Posterior vena cava (tissue), 2 donors: ENCODE measurements at regions not wholly inside any gene's neighbourhood (a gene's known extent, or its start where the extent isn't known, plus 50 kb on each side); places are given as distances from the start of the nearest gene placed in this dataset.
"Not testable (repeated sequence)": the region's sequence is repeated elsewhere in the genome, so short reads cannot be mapped to it uniquely, and the experiment has no call there.

Source experiments
- DNase-seq: peaks from one replicate; pipeline ENCODE4 v3.0.0-alpha.2; 2020; ENCODE audit warnings: low spot score
- intact Hi-C, 2 donors: fragments of 100-400 bp; cut with DNase I; formaldehyde crosslinking; loops; one replicate each; pipeline versions ENCODE4 v1.14.1 to v1.14.2; 2022 to 2023
- donor health status: DM: yes; HTN: yes; CAD: no.
- donor health status: DM: yes; HTN: yes; CAD: no.

- intact Hi-C loops = no loop called here
Measured at GRCh38 chr2:4972472-4972871, 719.7 kb upstream of the SOX11 start.

GRCh38 chr2:4973354-4973753 lies 718.8 kb upstream of the SOX11 start:
- no peak for DNase-seq
- intact Hi-C loops = no loop called here

More at GRCh38 chr2:4972472-4972871, 719.7 kb upstream of the SOX11 start:
- no peak for DNase-seq

- intact Hi-C loops = no loop called here
- no peak for DNase-seq
Measured at GRCh38 chr2:4973973-4974372, 718.2 kb upstream of the SOX11 start.

- DNase-seq = no peak
- intact Hi-C loops = no loop called here
Measured at GRCh38 chr2:4976407-4976806, 715.8 kb upstream of the SOX11 start.

GRCh38 chr2:4979111-4979510 lies 713.1 kb upstream of the SOX11 start:
- DNase-seq = no peak
- intact Hi-C loops = no loop called here

GRCh38 chr2:4980995-4981394 lies 711.2 kb upstream of the SOX11 start:
- DNase-seq = no peak
- intact Hi-C loops = no loop called here

- DNase-seq = no peak
Measured at GRCh38 chr2:4981802-4982409, 710.3 kb upstream of the SOX11 start.

GRCh38 chr2:4988444-4988843 lies 703.7 kb upstream of the SOX11 start:
- intact Hi-C loops, DNase-seq: not testable (repeated sequence)

More at GRCh38 chr2:4981802-4982409, 710.3 kb upstream of the SOX11 start:
- intact Hi-C loops = no loop called here

GRCh38 chr2:4992226-4992625 lies 700.0 kb upstream of the SOX11 start:
- intact Hi-C loops = no loop called here
- no peak for DNase-seq

- intact Hi-C loops = no loop called here
- DNase-seq = no peak
Measured at GRCh38 chr2:4995466-4995865, 696.7 kb upstream of the SOX11 start.

GRCh38 chr2:5007596-5007995 lies 684.6 kb upstream of the SOX11 start:
- intact Hi-C loops = no loop called here
- DNase-seq = no peak

GRCh38 chr2:5019324-5019723 lies 672.9 kb upstream of the SOX11 start:
- no peak for DNase-seq
- intact Hi-C loops = no loop called here

GRCh38 chr2:5020116-5020875 lies 671.9 kb upstream of the SOX11 start:
- no peak for DNase-seq
- intact Hi-C loops = no loop called here

GRCh38 chr2:5021136-5021535 lies 671.0 kb upstream of the SOX11 start:
- intact Hi-C loops = no loop called here
- DNase-seq = no peak

GRCh38 chr2:5022061-5022460 lies 670.1 kb upstream of the SOX11 start:
- no peak for DNase-seq
- intact Hi-C loops = no loop called here

GRCh38 chr2:5022708-5023635 lies 669.2 kb upstream of the SOX11 start:
- DNase-seq, intact Hi-C loops: not testable (repeated sequence)

- no peak for DNase-seq
- intact Hi-C loops = no loop called here
Measured at GRCh38 chr2:5026571-5027234, 665.5 kb upstream of the SOX11 start.

GRCh38 chr2:5035057-5035488 lies 657.1 kb upstream of the SOX11 start:
- no peak for DNase-seq
- intact Hi-C loops = no loop called here

GRCh38 chr2:5036256-5036655 lies 655.9 kb upstream of the SOX11 start:
- intact Hi-C loops = no loop called here
- DNase-seq = no peak
